ACC112 (cell line): ENCODE measurements at regions not wholly inside any gene's neighbourhood (a gene's known extent, or its start where the extent isn't known, plus 50 kb on each side); places are given as distances from the start of the nearest gene placed in this dataset.

ENCODE experiments used
- H2AFZ ChIP-seq: fragments of 200-600 bp; sonication (generic); one replicate; pipeline ENCODE4 v1.6.0; 2017; ENCODE audit warnings: antibody characterized with exemption, low read length; ENCODE audit not compliant: unreplicated experiment
- H3K27ac ChIP-seq: fragments of 200-600 bp; sonication (generic); 2 replicates; pipeline ENCODE4 v1.5.1; 2014; ENCODE audit warnings: low read depth, mild to moderate bottlenecking, antibody characterized with exemption, low read length, moderate library complexity
- H3K27me3 ChIP-seq: fragments of 200-600 bp; sonication (generic); 2 replicates; pipeline ENCODE4 v1.6.1; 2014; ENCODE audit warnings: mild to moderate bottlenecking, antibody characterized with exemption, low read length, moderate library complexity, mixed read lengths; ENCODE audit not compliant: insufficient read depth
- H3K36me3 ChIP-seq: fragments of 200-600 bp; sonication (generic); 2 replicates; pipeline ENCODE4 v1.6.1; 2016; ENCODE audit warnings: mild to moderate bottlenecking, antibody characterized with exemption, low read length, moderate library complexity, mixed read lengths; ENCODE audit not compliant: insufficient read depth
- H3K4me1 ChIP-seq: fragments of 200-600 bp; sonication (generic); one replicate; pipeline ENCODE4 v1.6.1; 2016; ENCODE audit warnings: low read length, mixed read lengths; ENCODE audit not compliant: insufficient read depth, unreplicated experiment, control insufficient read depth
- H3K4me3 ChIP-seq: fragments of 200-600 bp; sonication (generic); 2 replicates; pipeline ENCODE4 v1.5.1; 2014; ENCODE audit warnings: mild to moderate bottlenecking, low read depth, low read length
- H3K79me2 ChIP-seq: fragments of 200-600 bp; sonication (generic); one replicate; pipeline ENCODE4 v1.6.0; 2016; ENCODE audit warnings: low read length; ENCODE audit not compliant: control insufficient read depth, unreplicated experiment, insufficient read depth

DNA sequence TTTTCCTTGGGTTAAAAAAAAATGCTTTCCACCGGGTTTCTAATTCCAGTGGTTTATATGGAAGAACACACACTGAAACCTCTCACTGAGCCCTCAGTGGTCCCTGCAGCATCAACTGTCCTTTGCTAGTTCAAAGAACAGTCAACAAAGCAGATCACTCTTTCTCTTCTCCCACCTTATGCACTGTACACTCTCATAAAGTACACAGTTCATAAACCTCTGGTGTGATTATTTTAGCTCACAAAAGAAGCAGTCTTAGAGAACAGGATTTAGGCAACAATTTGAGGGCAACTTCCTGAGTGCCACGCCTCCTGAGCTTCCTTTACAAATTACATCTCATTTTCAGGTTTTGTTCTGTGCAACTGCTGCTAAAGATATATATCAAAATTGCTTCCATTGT lies 728.4 kb upstream of the GOLIM4 start:
- Histone ChIP-seq H3K27me3 (no peaks in the 10 kb centered on the region), H3K4me1 (no peaks in the 10 kb centered on the region), H3K79me2 (no peaks in the 10 kb centered on the region), H3K36me3 (no peaks in the 10 kb centered on the region), H3K4me3 (no peak overlapping the region), H3K27ac (no peak overlapping the region), H2AFZ (no peak overlapping the region)

DNA sequence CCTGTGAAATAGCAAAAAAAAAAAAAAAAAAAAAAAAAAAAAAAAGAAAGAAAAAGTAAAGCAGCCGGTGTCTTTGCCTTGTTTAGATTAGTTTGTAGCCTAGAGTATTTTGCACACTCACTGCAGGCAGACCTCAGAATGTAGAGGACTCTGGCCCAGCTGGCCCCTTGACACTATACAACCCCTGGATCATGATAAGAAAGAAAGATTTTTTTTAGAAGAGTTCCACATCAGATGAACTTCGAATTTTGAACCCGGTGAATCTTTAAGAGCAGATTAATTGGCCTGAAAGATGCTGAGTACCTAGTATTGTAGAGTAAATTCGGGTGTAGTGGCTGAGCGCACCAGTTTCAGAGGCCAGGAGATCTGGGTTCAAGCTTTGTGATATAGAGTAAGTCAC lies 727.7 kb upstream of the GOLIM4 start:
- Histone ChIP-seq H3K4me1 (no peaks in the 10 kb centered on the region), H3K36me3 (no peaks in the 10 kb centered on the region), H3K79me2 (no peaks in the 10 kb centered on the region), H3K27me3 (no peaks in the 10 kb centered on the region), H3K4me3 (no peak overlapping the region), H3K27ac (no peak overlapping the region), H2AFZ (no peak overlapping the region)

DNA sequence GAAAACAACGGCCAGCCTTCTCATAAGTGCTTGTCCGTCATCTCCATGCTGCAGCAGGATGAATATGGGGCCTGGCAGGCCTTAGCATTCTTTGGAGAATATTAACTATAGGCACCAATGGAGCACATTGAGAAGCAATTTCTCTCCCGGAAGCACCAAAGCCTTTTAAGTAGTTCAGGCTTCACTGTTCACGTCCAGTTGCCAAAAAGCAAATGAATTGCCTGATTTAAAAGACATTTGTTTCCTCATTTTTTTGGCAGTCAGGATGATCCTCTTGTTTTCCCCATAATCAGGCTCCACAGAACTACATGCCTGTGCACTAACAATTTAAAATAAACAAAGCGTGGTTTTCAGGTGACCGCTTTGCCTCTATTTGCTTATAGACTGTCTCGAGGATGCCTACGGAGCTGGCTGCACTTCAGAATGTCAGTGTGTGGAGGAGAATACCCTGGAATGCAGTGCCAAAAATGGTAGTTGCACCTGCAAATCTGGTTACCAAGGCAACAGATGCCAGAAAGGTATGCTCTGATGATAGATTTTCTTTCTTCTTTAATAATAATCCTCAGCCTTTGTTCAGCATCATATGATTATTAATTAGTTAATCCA lies 725.2 kb upstream of the GOLIM4 start:
- Histone ChIP-seq H3K27ac (no peak overlapping the region), H3K27me3 (no peaks in the 10 kb centered on the region), H3K36me3 (no peaks in the 10 kb centered on the region), H3K4me1 (no peaks in the 10 kb centered on the region), H3K4me3 (no peak overlapping the region), H2AFZ (no peak overlapping the region), H3K79me2 (no peaks in the 10 kb centered on the region)

DNA sequence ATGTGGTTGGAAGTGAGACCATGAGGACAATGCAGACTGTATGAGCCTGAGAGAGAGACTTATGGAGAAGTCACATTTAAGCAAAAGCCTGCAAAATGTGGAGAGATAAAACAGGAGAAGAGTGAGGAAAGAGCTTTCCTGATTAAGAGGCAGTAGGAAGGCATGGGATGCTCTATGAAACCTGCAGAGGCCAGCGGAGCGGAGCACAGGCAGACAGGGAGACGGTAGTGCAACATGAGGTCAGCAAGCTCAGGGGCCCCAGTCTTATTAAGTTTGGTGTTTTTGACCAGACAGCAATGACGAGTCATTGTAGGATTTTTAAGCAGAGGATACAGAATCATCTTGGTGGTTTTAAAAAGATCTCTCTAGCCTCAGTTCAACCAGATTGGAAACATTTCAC lies 721.5 kb upstream of the GOLIM4 start:
- H3K36me3 ChIP-seq, result no peaks in the 10 kb centered on the region
- no peaks in the 10 kb centered on the region for H3K27me3 ChIP-seq
- H3K4me3 ChIP-seq, result no peak overlapping the region
- no peak overlapping the region for H3K27ac ChIP-seq
- H3K79me2 ChIP-seq, result no peaks in the 10 kb centered on the region
- no peak overlapping the region for H2AFZ ChIP-seq
- no peaks in the 10 kb centered on the region for H3K4me1 ChIP-seq

DNA sequence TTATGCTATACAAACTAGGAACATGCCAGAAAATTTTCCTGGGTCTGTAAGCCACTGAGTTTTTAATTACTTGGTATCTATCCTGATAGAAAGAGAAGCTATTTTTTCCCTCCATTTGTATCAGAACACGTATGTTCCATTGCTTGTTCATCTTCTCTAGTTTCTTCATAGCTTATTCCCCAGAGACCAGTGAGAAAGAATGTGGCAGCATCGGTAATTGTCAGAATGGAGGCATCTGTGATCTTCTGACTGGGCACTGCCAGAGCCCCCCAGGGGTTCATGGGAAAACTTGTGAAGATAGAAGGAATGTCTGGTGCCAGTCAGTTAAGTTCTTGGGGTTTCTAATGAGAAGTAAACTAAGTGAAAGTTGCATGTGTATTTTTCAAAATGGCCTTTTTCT lies 720.2 kb upstream of the GOLIM4 start:
- H3K79me2 ChIP-seq, result no peaks in the 10 kb centered on the region
- H3K36me3 ChIP-seq, result no peaks in the 10 kb centered on the region
- no peaks in the 10 kb centered on the region for H3K4me1 ChIP-seq
- no peak overlapping the region for H3K27ac ChIP-seq
- no peaks in the 10 kb centered on the region for H3K27me3 ChIP-seq
- no peak overlapping the region for H3K4me3 ChIP-seq
- no peak overlapping the region for H2AFZ ChIP-seq

DNA sequence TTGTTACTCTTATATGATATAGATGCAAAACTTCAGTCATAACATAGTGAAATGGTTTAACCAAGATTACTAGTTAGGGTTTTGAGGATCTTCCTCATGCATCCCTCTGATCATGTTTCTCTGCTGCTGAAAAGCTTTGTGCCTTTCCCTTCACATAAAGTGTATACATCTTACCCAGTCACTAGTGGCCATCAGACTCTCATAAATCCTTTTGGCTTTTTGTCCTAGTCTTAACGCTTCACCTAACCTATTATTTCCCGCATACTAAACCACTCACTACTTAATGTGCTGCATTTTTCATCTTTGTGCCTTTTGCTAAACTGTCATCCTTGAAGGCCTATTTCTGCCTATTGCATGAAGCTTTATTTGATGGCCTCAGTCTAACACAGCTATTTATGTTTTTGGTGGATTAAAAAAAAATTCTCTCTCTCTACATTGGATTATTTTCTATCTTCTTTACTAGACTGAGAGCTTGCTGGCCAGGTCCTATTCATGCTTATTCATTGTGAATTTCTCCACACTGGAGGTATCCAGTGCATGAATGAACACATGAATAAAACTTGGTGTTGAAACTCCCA lies 717.6 kb upstream of the GOLIM4 start:
- no peak overlapping the region for H2AFZ ChIP-seq
- H3K36me3 ChIP-seq, result no peaks in the 10 kb centered on the region
- H3K27me3 ChIP-seq, result no peaks in the 10 kb centered on the region
- H3K79me2 ChIP-seq, result no peaks in the 10 kb centered on the region
- H3K4me1 ChIP-seq, result no peaks in the 10 kb centered on the region
- no peak overlapping the region for H3K4me3 ChIP-seq
- no peak overlapping the region for H3K27ac ChIP-seq

DNA sequence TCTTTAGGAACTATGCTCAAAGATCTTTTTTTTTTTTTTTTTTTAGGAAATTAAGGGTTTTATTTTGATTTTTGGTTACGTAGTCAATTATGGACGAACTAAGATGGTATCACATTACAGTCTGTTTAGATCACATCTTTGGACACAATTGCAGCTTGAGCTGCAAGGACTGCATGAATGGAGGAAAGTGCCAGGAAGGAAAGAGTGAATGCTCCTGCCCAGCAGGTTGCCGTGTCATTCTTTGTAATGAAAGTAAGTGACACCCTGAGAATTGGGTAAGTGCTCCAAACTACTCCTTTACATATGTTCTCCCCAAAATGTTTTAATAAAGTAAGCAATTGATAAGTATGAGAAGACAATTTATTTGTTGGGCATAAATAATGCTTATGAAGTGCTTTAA lies 716.5 kb upstream of the GOLIM4 start:
- Histone ChIP-seq H3K79me2 (no peaks in the 10 kb centered on the region), H3K4me3 (no peak overlapping the region), H3K27me3 (no peaks in the 10 kb centered on the region), H3K27ac (no peak overlapping the region), H3K4me1 (no peaks in the 10 kb centered on the region), H2AFZ (no peak overlapping the region), H3K36me3 (no peaks in the 10 kb centered on the region)

DNA sequence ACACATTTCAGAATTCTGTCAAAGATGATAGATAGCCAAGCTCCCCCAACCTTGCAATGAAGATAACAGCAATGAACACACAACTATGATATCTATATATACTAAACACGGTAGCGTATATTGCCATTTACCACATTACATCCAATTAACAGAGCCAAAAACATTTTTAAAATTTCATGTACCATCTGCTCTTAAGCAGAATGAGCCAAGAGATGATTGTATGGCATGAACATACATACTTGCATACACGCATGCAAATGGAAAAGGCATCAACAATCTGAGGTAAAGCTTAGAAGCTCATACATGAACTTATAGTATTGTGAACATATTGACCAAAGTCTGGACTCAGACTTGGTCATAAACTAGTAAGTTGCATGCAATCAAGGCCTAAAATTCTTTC lies 712.9 kb upstream of the GOLIM4 start:
- Histone ChIP-seq H3K36me3 (no peaks in the 10 kb centered on the region), H3K79me2 (no peaks in the 10 kb centered on the region), H2AFZ (no peak overlapping the region), H3K4me3 (no peak overlapping the region), H3K4me1 (peaks cover 16% of the 10 kb centered on the region), H3K27me3 (no peaks in the 10 kb centered on the region), H3K27ac (no peak overlapping the region)

DNA sequence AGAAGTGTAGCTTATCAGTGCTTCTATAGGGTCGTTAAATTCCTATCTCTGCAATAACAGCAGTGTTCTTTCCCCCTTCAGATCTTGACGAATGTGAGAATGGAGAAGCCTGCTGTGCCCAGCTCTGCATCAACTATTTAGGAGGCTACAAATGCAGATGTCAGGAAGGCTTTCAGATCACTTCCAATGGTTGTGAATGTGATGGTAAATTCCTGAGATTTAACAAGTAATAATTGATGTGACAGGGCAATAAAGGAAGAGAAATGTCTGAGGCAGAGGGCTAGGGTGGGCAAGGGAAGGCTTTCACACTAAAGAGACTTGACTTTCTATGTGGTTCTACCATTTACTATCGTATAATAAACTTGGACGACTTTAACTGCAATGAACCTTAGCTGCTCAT lies 711.7 kb upstream of the GOLIM4 start:
- Histone ChIP-seq H3K27ac (no peak overlapping the region), H3K4me1 (peaks cover 27% of the 10 kb centered on the region), H2AFZ (no peak overlapping the region), H3K79me2 (no peaks in the 10 kb centered on the region), H3K27me3 (no peaks in the 10 kb centered on the region), H3K36me3 (no peaks in the 10 kb centered on the region), H3K4me3 (no peak overlapping the region)

DNA sequence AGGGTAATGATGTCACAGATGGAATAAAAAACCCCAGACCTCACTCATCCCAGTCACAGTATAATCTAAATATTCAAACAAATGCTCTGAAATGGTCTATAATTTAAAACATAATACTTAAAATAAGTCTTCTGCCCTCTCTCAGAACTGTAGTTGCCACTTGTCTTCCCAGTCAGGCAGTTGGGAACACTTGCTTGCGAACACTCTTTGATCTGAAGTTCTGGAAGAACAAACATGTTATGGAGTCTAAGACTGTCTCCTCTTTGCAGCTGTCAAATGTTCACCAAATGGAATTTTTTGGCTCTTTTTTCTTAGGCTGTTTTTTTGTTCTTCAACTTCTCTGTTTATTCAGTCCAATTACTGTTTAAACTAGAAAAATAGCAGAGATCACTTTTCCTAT lies 711.1 kb upstream of the GOLIM4 start:
- no peaks in the 10 kb centered on the region for H3K79me2 ChIP-seq
- no peaks in the 10 kb centered on the region for H3K27me3 ChIP-seq
- no peak overlapping the region for H3K27ac ChIP-seq
- peaks cover 32% of the 10 kb centered on the region for H3K4me1 ChIP-seq
- no peaks in the 10 kb centered on the region for H3K36me3 ChIP-seq
- no peak overlapping the region for H2AFZ ChIP-seq
- H3K4me3 ChIP-seq, result no peak overlapping the region

DNA sequence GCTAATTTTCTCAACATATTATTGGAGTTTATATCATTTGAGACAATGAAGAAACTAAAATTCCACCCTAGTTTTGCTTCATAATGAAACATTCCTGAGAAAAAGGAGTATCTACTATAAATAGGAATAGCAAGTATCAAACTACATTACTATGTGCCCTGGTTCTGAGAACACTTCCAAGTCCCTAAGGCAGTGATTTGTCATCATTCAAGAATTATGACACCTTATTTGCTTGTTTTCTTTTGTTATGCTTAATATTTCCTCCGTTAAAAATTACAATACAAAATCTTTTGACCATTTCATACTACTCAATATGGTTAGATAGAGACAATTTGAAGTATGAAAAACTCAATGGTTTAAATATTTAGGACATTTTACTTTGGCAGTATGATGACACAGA lies 707.8 kb upstream of the GOLIM4 start:
- no peak overlapping the region for H3K4me3 ChIP-seq
- H3K27me3 ChIP-seq, result no peaks in the 10 kb centered on the region
- no peak overlapping the region for H3K27ac ChIP-seq
- H3K79me2 ChIP-seq, result no peaks in the 10 kb centered on the region
- H3K36me3 ChIP-seq, result no peaks in the 10 kb centered on the region
- H3K4me1 ChIP-seq, result peaks cover 41% of the 10 kb centered on the region
- no peak overlapping the region for H2AFZ ChIP-seq
